NCI-H2196 (cell line): ENCODE measurements at regions not wholly inside any gene's neighbourhood (a gene's known extent, or its start where the extent isn't known, plus 50 kb on each side); places are given as distances from the start of the nearest gene placed in this dataset.

Experiments
- DNase-seq: peaks from one replicate; lab custom pipeline; 2025; ENCODE audit not compliant: unreplicated experiment; lab: John Stamatoyannopoulos, UW

GRCh38 chr12:30041096-30041495, 257.4 kb upstream of the TMTC1 start:
- DNase-seq, result no peak

GRCh38 chr12:30030693-30031374, 247.1 kb upstream of the TMTC1 start:
- DNase-seq, result no peak

- no peak for DNase-seq
These were observed 243.0 kb upstream of the TMTC1 start for GRCh38 chr12:30026621-30027234.

GRCh38 chr12:30025317-30025716, 241.6 kb upstream of the TMTC1 start:
- DNase-seq, result no peak

- DNase-seq, result no peak
These were observed 239.4 kb upstream of the TMTC1 start for GRCh38 chr12:30023186-30023585.

GRCh38 chr12:30021051-30021833, 237.5 kb upstream of the TMTC1 start:
- DNase-seq, result no peak

- no peak for DNase-seq
These were observed 235.8 kb upstream of the TMTC1 start for GRCh38 chr12:30019366-30020140.

GRCh38 chr12:30016540-30017055, 232.9 kb upstream of the TMTC1 start:
- no peak for DNase-seq

- DNase-seq, result no peak
These were observed 232.0 kb upstream of the TMTC1 start for GRCh38 chr12:30015631-30016337.

GRCh38 chr12:30014991-30015390, 231.2 kb upstream of the TMTC1 start:
- no peak for DNase-seq

- no peak for DNase-seq
These were observed 229.2 kb upstream of the TMTC1 start for GRCh38 chr12:30012816-30013450.

- no peak for DNase-seq
These were observed 226.6 kb upstream of the TMTC1 start for GRCh38 chr12:30010071-30011052.

GRCh38 chr12:30006021-30006420, 222.3 kb upstream of the TMTC1 start:
- DNase-seq, result no peak

GRCh38 chr12:30003321-30003720, 219.6 kb upstream of the TMTC1 start:
- DNase-seq, result no peak

GRCh38 chr12:30002677-30003076, 218.9 kb upstream of the TMTC1 start:
- no peak for DNase-seq

GRCh38 chr12:30000401-30000800, 216.7 kb upstream of the TMTC1 start:
- DNase-seq, result no peak

- DNase-seq, result no peak
These were observed 213.3 kb upstream of the TMTC1 start for GRCh38 chr12:29996993-29997392.

- no peak for DNase-seq
These were observed 208.6 kb upstream of the TMTC1 start for GRCh38 chr12:29992366-29992765.

- DNase-seq, result no peak
These were observed 208.2 kb upstream of the TMTC1 start for GRCh38 chr12:29991924-29992323.
